Left lung (tissue), 4 donors: ENCODE measurements at regions not wholly inside any gene's neighbourhood (a gene's known extent, or its start where the extent isn't known, plus 50 kb on each side); places are given as distances from the start of the nearest gene placed in this dataset.

ENCODE experiments used
- ATAC-seq: fragments of 200-7000 bp; cut with Tn5 transposase; one replicate; pipeline ENCODE4 v1.9.1; 2020; ENCODE audit warnings: moderate library complexity
- DNase-seq, 4 donors: peaks; one replicate each; pipeline ENCODE4 v3.0.0-alpha.2; 2013 to 2020
- H3K27ac ChIP-seq, 2 donors: fragments of 200-600 bp; sonication (generic) in 1 of 2; one replicate each; pipeline versions ENCODE4 v1.5.0 to v1.8.0; 2020 to 2021
- H3K27me3 ChIP-seq, 2 donors: fragments of 200-600 bp; sonication (generic) in 1 of 2; one replicate each; pipeline versions ENCODE4 v1.5.0 to v1.8.0; 2020 to 2021
- H3K36me3 ChIP-seq, 2 donors: fragments of 200-600 bp; sonication (generic) in 1 of 2; one replicate each; pipeline versions ENCODE4 v1.5.0 to v1.8.0; 2020 to 2021
- H3K4me1 ChIP-seq, 2 donors: fragments of 200-600 bp; one replicate each; pipeline ENCODE4 v1.8.0; 2021
- H3K4me3 ChIP-seq, 2 donors: fragments of 200-600 bp; sonication (generic) in 1 of 2; one replicate each; pipeline versions ENCODE4 v1.5.0 to v1.8.0; 2020 to 2021; ENCODE audit warnings: mild to moderate bottlenecking in 1 of 2
- H3K9me3 ChIP-seq, 2 donors: fragments of 200-600 bp; sonication (generic) in 1 of 2; one replicate each; pipeline versions ENCODE4 v1.5.0 to v1.8.0; 2020 to 2021
- intact Hi-C, 2 donors: fragments of 100-400 bp; cut with DNase I; formaldehyde crosslinking; loops; one replicate each; pipeline versions ENCODE4 v1.11.2 to v1.14.2; 2022
- TF ChIP-seq, protein P1 (sequence below), 2 donors: fragments of 200-600 bp; sonication (generic) in 1 of 2; IDR thresholded peaks; one replicate each; pipeline versions ENCODE4 v1.5.0 to v1.8.0; 2021; ENCODE audit warnings: antibody characterized with exemption in 2 of 2
- donor health status: DM: no; HTN: yes; CAD: no.
- donor health status: DM: no; HTN: no; CAD: no.

DNA sequence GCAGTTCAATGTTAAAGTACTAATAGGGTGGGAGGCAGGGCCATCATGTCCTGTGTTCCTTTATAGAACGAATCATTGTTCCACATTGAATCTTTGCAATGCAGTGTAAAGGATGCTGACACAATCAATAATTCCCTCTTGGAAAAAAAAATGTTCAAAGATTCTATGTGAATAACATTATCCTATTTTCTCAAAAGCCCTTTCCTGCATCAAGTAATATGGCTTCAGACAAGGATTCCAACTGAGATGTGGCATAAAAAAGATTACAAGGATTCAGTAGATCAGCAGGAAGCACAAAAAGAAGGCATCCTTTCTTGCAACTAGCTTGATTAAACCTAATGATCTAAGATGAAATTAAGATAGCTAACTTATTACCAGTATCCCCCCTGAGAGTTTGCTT is 454.0 kb upstream of the CADM2 start:
- DNase-seq (no peak), ATAC-seq (no peak)
- intact Hi-C loops, result no loop called here
- peaks cover 0 to 4% of the 10 kb centered on the region in 2 donors for H3K9me3 ChIP-seq
- H3K27ac ChIP-seq, result no peak overlapping the region
- TF ChIP-seq, protein P1, sequence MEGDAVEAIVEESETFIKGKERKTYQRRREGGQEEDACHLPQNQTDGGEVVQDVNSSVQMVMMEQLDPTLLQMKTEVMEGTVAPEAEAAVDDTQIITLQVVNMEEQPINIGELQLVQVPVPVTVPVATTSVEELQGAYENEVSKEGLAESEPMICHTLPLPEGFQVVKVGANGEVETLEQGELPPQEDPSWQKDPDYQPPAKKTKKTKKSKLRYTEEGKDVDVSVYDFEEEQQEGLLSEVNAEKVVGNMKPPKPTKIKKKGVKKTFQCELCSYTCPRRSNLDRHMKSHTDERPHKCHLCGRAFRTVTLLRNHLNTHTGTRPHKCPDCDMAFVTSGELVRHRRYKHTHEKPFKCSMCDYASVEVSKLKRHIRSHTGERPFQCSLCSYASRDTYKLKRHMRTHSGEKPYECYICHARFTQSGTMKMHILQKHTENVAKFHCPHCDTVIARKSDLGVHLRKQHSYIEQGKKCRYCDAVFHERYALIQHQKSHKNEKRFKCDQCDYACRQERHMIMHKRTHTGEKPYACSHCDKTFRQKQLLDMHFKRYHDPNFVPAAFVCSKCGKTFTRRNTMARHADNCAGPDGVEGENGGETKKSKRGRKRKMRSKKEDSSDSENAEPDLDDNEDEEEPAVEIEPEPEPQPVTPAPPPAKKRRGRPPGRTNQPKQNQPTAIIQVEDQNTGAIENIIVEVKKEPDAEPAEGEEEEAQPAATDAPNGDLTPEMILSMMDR (IDR thresholded peaks at IDR 0.05), result no peak
- H3K4me1 ChIP-seq, result no peaks in the 10 kb centered on the region
- no peaks in the 10 kb centered on the region for H3K27me3 ChIP-seq
- no peaks in the 10 kb centered on the region for H3K36me3 ChIP-seq
- H3K4me3 ChIP-seq, result no peak overlapping the region

DNA sequence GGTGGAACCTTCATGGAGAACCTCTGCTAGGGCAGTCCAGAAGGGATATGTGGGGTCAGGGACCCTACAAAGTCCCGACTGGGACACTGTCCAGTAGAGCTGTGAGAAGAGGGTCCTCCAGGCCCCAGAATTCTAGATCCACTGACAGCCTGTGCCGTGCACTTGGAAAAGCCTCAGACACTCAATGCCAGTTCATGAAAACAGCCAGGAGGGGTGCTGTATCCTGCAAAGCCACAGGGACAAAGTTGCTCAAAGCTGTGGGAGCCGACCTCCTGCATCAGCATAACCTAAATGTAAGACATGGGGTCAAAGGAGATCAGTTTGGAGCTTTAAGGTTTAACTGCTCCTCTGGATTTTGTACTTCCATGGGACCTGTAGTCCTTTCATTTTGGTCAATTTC is 448.8 kb upstream of the CADM2 start:
- H3K4me1 ChIP-seq, result no peaks in the 10 kb centered on the region
- ATAC-seq (no peak), DNase-seq (peak in 1 of 4 donors; percentile 3)
- H3K9me3 ChIP-seq, result peaks cover 0 to 8% of the 10 kb centered on the region in 2 donors
- TF ChIP-seq, protein P1 (IDR thresholded peaks at IDR 0.05), result no peak
- H3K36me3 ChIP-seq, result no peaks in the 10 kb centered on the region
- no peak overlapping the region for H3K4me3 ChIP-seq
- intact Hi-C loops, result no loop called here
- H3K27me3 ChIP-seq, result no peaks in the 10 kb centered on the region
- H3K27ac ChIP-seq, result no peak overlapping the region

DNA sequence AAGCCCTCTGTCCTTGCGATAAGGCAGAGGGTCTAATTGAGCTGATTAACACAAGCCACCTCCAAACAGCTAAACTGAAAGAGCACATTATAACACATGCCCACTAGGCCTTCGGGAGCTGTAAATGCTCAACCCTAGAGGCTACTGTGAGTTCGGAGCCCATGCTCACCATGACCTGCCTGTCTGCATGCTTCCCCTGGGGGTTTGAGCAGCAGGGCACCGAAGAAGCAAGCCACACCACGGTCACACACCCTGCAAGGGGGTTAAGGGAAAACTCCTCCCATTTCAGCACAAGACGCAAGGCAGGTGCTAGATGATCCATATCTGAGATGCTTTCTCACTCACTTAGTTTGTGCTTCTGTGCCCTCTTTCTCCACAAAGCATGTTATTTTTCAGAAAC is 435.9 kb upstream of the CADM2 start:
- H3K4me3 ChIP-seq, result no peak overlapping the region
- no peak overlapping the region for H3K27ac ChIP-seq
- peaks cover 0 to 2% of the 10 kb centered on the region in 2 donors for H3K9me3 ChIP-seq
- DNase-seq (no peak), ATAC-seq (no peak)
- no peaks in the 10 kb centered on the region for H3K27me3 ChIP-seq
- intact Hi-C loops, result no loop called here
- no peaks in the 10 kb centered on the region for H3K4me1 ChIP-seq
- TF ChIP-seq, protein P1 (IDR thresholded peaks at IDR 0.05), result no peak
- H3K36me3 ChIP-seq, result no peaks in the 10 kb centered on the region

DNA sequence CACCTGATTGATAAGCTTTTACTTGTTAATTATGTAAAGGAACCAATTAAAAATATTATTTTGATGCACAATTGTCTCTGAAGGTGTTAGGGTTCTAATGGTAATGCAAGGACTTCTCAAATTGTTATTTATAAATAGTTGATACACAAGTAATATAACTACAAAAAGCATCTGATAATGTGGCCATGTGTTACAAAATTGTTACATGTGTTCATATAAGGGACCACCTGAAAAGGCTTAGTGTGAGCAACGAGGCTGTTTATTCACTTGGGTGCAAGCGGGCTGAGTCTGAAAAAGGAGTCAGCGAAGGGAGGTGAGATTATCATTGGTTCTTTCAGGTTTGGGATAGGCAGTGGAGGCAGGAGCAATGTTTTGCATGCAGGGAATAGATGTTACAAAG is 421.9 kb upstream of the CADM2 start:
- DNase-seq, result no peak
- Histone ChIP-seq H3K4me3 (no peak overlapping the region), H3K36me3 (no peaks in the 10 kb centered on the region), H3K27me3 (no peaks in the 10 kb centered on the region), H3K9me3 (peaks cover 0 to 20% of the 10 kb centered on the region in 2 donors), H3K4me1 (no peaks in the 10 kb centered on the region), H3K27ac (no peak overlapping the region)
- no peak for ATAC-seq
- TF ChIP-seq, protein P1 (IDR thresholded peaks at IDR 0.05), result no peak
- intact Hi-C loops, result no loop called here

DNA sequence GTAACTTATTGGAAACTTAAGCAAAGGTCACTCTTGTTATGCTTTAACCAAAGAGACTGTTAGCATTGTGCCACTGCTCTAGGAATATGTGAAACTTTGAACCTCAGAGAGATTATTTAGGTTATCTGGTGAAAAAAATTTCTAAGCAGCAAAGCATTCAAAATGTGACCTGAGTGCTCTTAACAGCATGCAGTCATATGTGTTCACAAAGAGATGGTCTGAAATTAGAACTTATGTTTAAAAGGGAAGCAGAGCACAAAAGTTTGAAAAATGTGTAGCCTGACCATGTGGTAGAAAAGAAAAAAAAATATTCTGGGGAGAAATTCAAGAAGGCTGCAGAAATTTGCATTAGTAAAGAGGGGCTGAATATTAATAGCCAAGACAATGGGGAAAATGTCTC is 420.2 kb upstream of the CADM2 start:
- no peak for ATAC-seq
- intact Hi-C loops, result no loop called here
- H3K27me3 ChIP-seq, result no peaks in the 10 kb centered on the region
- no peaks in the 10 kb centered on the region for H3K4me1 ChIP-seq
- TF ChIP-seq, protein P1 (IDR thresholded peaks at IDR 0.05), result no peak
- no peak for DNase-seq
- no peak overlapping the region for H3K27ac ChIP-seq
- no peak overlapping the region for H3K4me3 ChIP-seq
- no peaks in the 10 kb centered on the region for H3K36me3 ChIP-seq
- peaks cover 0 to 20% of the 10 kb centered on the region in 2 donors for H3K9me3 ChIP-seq
